ENCODE measurements at regions not wholly inside any gene's neighbourhood (a gene's known extent, or its start where the extent isn't known, plus 50 kb on each side); places are given as distances from the start of the nearest gene placed in this dataset.

DNA sequence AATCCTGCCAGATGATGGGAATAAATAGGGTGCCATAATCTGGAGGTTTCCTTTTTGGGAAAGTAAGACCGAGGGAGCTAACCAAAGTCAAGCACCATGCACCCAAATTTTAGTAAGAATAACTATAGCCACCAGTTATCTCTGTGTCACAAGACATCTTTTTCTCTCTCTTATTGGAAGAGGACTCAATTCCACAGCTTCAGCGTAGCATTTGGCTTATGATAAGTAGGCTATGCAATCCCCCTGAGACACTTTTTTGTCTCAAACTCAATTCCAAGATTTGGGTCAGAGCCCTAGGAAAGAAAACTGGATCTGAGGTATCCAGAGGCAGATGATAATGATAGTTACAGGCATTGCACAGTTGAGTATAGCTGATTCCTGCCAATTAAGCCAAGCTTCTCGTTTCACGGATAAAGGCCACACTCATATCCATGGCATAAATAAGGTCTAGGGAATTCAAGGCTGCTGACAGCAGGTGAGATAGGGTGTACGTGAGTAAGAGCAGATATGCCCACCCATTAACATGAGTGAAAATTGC is 425.2 kb upstream of the CNTNAP2 start:
- ChIA-PET POLR2A (no interaction called here), CTCF (no interaction called here)
- no peaks in the 10 kb centered on the region for H3K4me1 Mint-ChIP-seq
- DNase-seq (no peak), ATAC-seq (ENCODE audit: low read depth) (no peak)
- no peaks in the 10 kb centered on the region for H3K27me3 Mint-ChIP-seq
- no peaks in the 10 kb centered on the region for H3K4me1 ChIP-seq (ENCODE audit: control insufficient read depth in 2 of 2, insufficient read depth in 2 of 2, low read length in 2 of 2)
- H3K9me3 Mint-ChIP-seq (ENCODE audit: insufficient read depth), result no peaks in the 10 kb centered on the region
- no peak overlapping the region for H3K27ac ChIP-seq (ENCODE audit: low read length in 2 of 2)
- no peak overlapping the region for H3K4me3 Mint-ChIP-seq
- no peak overlapping the region for H3K4me3 ChIP-seq (ENCODE audit: control extremely low read depth in 1 of 5, extremely low read depth in 1 of 5, insufficient read depth in 1 of 5, low read depth in 2 of 5, low read length in 4 of 5)
- no peaks in the 10 kb centered on the region for H3K36me3 ChIP-seq (replicated peaks in 1 of 2; ENCODE audit: control extremely low read depth in 1 of 2, control insufficient read depth in 1 of 2, extremely low read depth in 1 of 2, insufficient read depth in 2 of 2, low read length in 1 of 2)
- no peak for TF ChIP-seq EZH2 (IDR thresholded peaks at IDR 0.05; ENCODE audit: borderline replicate concordance, insufficient read depth, low read depth, low read length, poor library complexity, severe bottlenecking)
- no peak overlapping the region for H3K9ac ChIP-seq (ENCODE audit: low read length)
- H2AFZ ChIP-seq (ENCODE audit: insufficient read depth, low read depth, low read length, poor library complexity, severe bottlenecking), result no peak overlapping the region
- intact Hi-C loops (cut with micrococcal nuclease), result no loop called here
- H3K27me3 ChIP-seq (replicated peaks in 1 of 4; ENCODE audit: control extremely low read depth in 1 of 4, control insufficient read depth in 3 of 4, insufficient read depth in 4 of 4, low read length in 3 of 4), result no peaks in the 10 kb centered on the region
- no peak overlapping the region for H3K27ac Mint-ChIP-seq
- H3K9me3 ChIP-seq (ENCODE audit: control extremely low read depth in 1 of 3, control insufficient read depth in 2 of 3, insufficient read depth in 1 of 3, low read length in 2 of 3), result no peaks in the 10 kb centered on the region
- H3K79me2 ChIP-seq (ENCODE audit: control insufficient read depth, insufficient read depth, low read length), result no peaks in the 10 kb centered on the region
- H4K20me1 ChIP-seq (ENCODE audit: control insufficient read depth, insufficient read depth, low read length, poor library complexity, severe bottlenecking), result no peaks in the 10 kb centered on the region
- H3K4me2 ChIP-seq (replicated peaks; ENCODE audit: low read depth, low read length, poor library complexity, severe bottlenecking), result no peak overlapping the region
- WGBS (ENCODE audit: insufficient coverage), result no CpG with 5 or more reads among the region's 5 CpGs

GRCh38 chr7:145681646-145682045 is 435.0 kb upstream of the CNTNAP2 start:
- no peak overlapping the region for H3K4me2 ChIP-seq (replicated peaks; ENCODE audit: low read depth, low read length, poor library complexity, severe bottlenecking)
- H3K9ac ChIP-seq (ENCODE audit: low read length), result no peak overlapping the region
- no peaks in the 10 kb centered on the region for H4K20me1 ChIP-seq (ENCODE audit: control insufficient read depth, insufficient read depth, low read length, poor library complexity, severe bottlenecking)
- Mint-ChIP-seq H3K27ac (no peak overlapping the region), H3K27me3 (no peaks in the 10 kb centered on the region), H3K4me3 (no peak overlapping the region), H3K4me1 (no peaks in the 10 kb centered on the region), H3K9me3 (ENCODE audit: insufficient read depth) (peaks cover 5% of the 10 kb centered on the region)
- H2AFZ ChIP-seq (ENCODE audit: insufficient read depth, low read depth, low read length, poor library complexity, severe bottlenecking), result no peak overlapping the region
- no peak overlapping the region for H3K4me3 ChIP-seq (ENCODE audit: control extremely low read depth in 1 of 5, extremely low read depth in 1 of 5, insufficient read depth in 1 of 5, low read depth in 2 of 5, low read length in 4 of 5)
- H3K9me3 ChIP-seq (ENCODE audit: control extremely low read depth in 1 of 3, control insufficient read depth in 2 of 3, insufficient read depth in 1 of 3, low read length in 2 of 3), result no peaks in the 10 kb centered on the region
- H3K27me3 ChIP-seq (replicated peaks in 1 of 4; ENCODE audit: control extremely low read depth in 1 of 4, control insufficient read depth in 3 of 4, insufficient read depth in 4 of 4, low read length in 3 of 4), result no peaks in the 10 kb centered on the region
- CTCF ChIA-PET, result no interaction called here
- POLR2A ChIA-PET, result no interaction called here
- intact Hi-C loops (cut with micrococcal nuclease), result no loop called here
- ATAC-seq (ENCODE audit: low read depth) (no peak), DNase-seq (no peak)
- no CpG with 5 or more reads among the region's 3 CpGs for WGBS (ENCODE audit: insufficient coverage)
- H3K27ac ChIP-seq (ENCODE audit: low read length in 2 of 2), result no peak overlapping the region
- TF ChIP-seq EZH2 (IDR thresholded peaks at IDR 0.05; ENCODE audit: borderline replicate concordance, insufficient read depth, low read depth, low read length, poor library complexity, severe bottlenecking), result no peak
- TF ChIP-seq, protein P1, sequence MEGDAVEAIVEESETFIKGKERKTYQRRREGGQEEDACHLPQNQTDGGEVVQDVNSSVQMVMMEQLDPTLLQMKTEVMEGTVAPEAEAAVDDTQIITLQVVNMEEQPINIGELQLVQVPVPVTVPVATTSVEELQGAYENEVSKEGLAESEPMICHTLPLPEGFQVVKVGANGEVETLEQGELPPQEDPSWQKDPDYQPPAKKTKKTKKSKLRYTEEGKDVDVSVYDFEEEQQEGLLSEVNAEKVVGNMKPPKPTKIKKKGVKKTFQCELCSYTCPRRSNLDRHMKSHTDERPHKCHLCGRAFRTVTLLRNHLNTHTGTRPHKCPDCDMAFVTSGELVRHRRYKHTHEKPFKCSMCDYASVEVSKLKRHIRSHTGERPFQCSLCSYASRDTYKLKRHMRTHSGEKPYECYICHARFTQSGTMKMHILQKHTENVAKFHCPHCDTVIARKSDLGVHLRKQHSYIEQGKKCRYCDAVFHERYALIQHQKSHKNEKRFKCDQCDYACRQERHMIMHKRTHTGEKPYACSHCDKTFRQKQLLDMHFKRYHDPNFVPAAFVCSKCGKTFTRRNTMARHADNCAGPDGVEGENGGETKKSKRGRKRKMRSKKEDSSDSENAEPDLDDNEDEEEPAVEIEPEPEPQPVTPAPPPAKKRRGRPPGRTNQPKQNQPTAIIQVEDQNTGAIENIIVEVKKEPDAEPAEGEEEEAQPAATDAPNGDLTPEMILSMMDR (IDR thresholded peaks at IDR 0.05), result no peak
- no peaks in the 10 kb centered on the region for H3K36me3 ChIP-seq (replicated peaks in 1 of 2; ENCODE audit: control extremely low read depth in 1 of 2, control insufficient read depth in 1 of 2, extremely low read depth in 1 of 2, insufficient read depth in 2 of 2, low read length in 1 of 2)
- no peaks in the 10 kb centered on the region for H3K4me1 ChIP-seq (ENCODE audit: control insufficient read depth in 2 of 2, insufficient read depth in 2 of 2, low read length in 2 of 2)
- H3K79me2 ChIP-seq (ENCODE audit: control insufficient read depth, insufficient read depth, low read length), result no peaks in the 10 kb centered on the region
